Testis (tissue), 2 donors: ENCODE measurements at regions not wholly inside any gene's neighbourhood (a gene's known extent, or its start where the extent isn't known, plus 50 kb on each side); places are given as distances from the start of the nearest gene placed in this dataset.

Source experiments
- DNase-seq: peaks from one replicate; pipeline ENCODE4 v3.0.0-alpha.2; 2019
- H3K27ac ChIP-seq, 2 donors: fragments of 200-600 bp; sonication (generic); one replicate each; pipeline ENCODE4 v1.5.1; 2019
- H3K27me3 ChIP-seq: fragments of 200-600 bp; sonication (generic); one replicate; pipeline ENCODE4 v1.5.1; 2019
- H3K36me3 ChIP-seq: fragments of 200-600 bp; sonication (generic); one replicate; pipeline ENCODE4 v1.5.1; 2017; ENCODE audit warnings: low read depth; ENCODE audit errors: missing control alignments
- H3K4me1 ChIP-seq: fragments of 200-600 bp; sonication (generic); one replicate; pipeline ENCODE4 v1.5.1; 2019
- H3K4me3 ChIP-seq, 2 donors: fragments of 200-600 bp; sonication (generic); one replicate each; pipeline ENCODE4 v1.5.1; 2017 to 2019
- H3K9me3 ChIP-seq: fragments of 200-600 bp; sonication (generic); one replicate; pipeline ENCODE4 v1.5.1; 2017
- CTCF ChIP-seq, 3 experiments: fragments of 450-650 bp in 2 of 3; fragments of 200-600 bp in 1 of 3; sonication (generic) in 1 of 3; IDR thresholded peaks; one replicate each; pipeline ENCODE4 v1.5.1; 2016 to 2019; ENCODE audit warnings: antibody characterized with exemption in 3 of 3, mild to moderate bottlenecking in 2 of 3, moderate library complexity in 1 of 3
- POLR2A ChIP-seq: fragments of 450-650 bp; IDR thresholded peaks from one replicate; pipeline ENCODE4 v1.6.1; 2017; ENCODE audit warnings: antibody characterized with exemption, mild to moderate bottlenecking, moderate library complexity
- WGBS, 2 donors: methylation state at CpG; one replicate each; pipeline ENCODE4 v1.1.5; 2018; 5-methylcytosine and 5-hydroxymethylcytosine counted together
- intact Hi-C: fragments of 100-400 bp; cut with DNase I; formaldehyde crosslinking; loops from one replicate; pipeline ENCODE4 v1.15.1; 2023; ENCODE audit warnings: low total_unique reads

- intact Hi-C loops: no loop called here
- DNase-seq: no peak
- no peaks in the 10 kb centered on the region for H3K27me3 ChIP-seq
Observed at GRCh38 chr7:81244224-81244623, 325.4 kb upstream of the SEMA3C start.

GRCh38 chr7:81236560-81236959, 317.7 kb upstream of the SEMA3C start:
- Histone ChIP-seq H3K36me3 (no peaks in the 10 kb centered on the region), H3K4me1 (no peaks in the 10 kb centered on the region), H3K27ac (no peak overlapping the region), H3K4me3 (no peak overlapping the region), H3K27me3 (no peaks in the 10 kb centered on the region), H3K9me3 (no peaks in the 10 kb centered on the region)
- intact Hi-C loops: no loop called here
- TF ChIP-seq CTCF (IDR thresholded peaks at IDR 0.05): no peak
- no peak for TF ChIP-seq POLR2A
- WGBS, 2 donors: 87% methylated on average over 2 of the region's 2 CpGs
- no peak for DNase-seq

More at GRCh38 chr7:81244224-81244623, 325.4 kb upstream of the SEMA3C start:
- WGBS, 2 donors: 83 to 92% methylated on average over 3 of the region's 3 CpGs
- Histone ChIP-seq H3K4me1 (no peaks in the 10 kb centered on the region), H3K4me3 (no peak overlapping the region), H3K27ac (no peak overlapping the region), H3K36me3 (no peaks in the 10 kb centered on the region), H3K9me3 (no peaks in the 10 kb centered on the region)
- TF ChIP-seq CTCF (IDR thresholded peaks at IDR 0.05): no peak
- no peak for TF ChIP-seq POLR2A

- TF ChIP-seq POLR2A: no peak
- no peak for TF ChIP-seq CTCF (IDR thresholded peaks at IDR 0.05)
- Histone ChIP-seq H3K4me3 (no peak overlapping the region), H3K27me3 (no peaks in the 10 kb centered on the region), H3K27ac (no peak overlapping the region), H3K4me1 (no peaks in the 10 kb centered on the region), H3K36me3 (no peaks in the 10 kb centered on the region), H3K9me3 (no peaks in the 10 kb centered on the region)
- 67 to 74% methylated on average over 5 of the region's 5 CpGs for WGBS, 2 donors
- DNase-seq: no peak
- intact Hi-C loops: no loop called here
Observed at GRCh38 chr7:81235997-81236396, 317.1 kb upstream of the SEMA3C start.

- no peaks in the 10 kb centered on the region for H3K4me1 ChIP-seq
- no peak overlapping the region for H3K4me3 ChIP-seq
- TF ChIP-seq POLR2A (no peak), CTCF (IDR thresholded peaks at IDR 0.05) (no peak)
- H3K27ac ChIP-seq: no peak overlapping the region
- 73 to 77% methylated on average over 1 of the region's 1 CpG for WGBS, 2 donors
- no peaks in the 10 kb centered on the region for H3K9me3 ChIP-seq
- H3K36me3 ChIP-seq: no peaks in the 10 kb centered on the region
- intact Hi-C loops: no loop called here
- no peak for DNase-seq
- no peaks in the 10 kb centered on the region for H3K27me3 ChIP-seq
Observed at GRCh38 chr7:81234896-81235295, 316.0 kb upstream of the SEMA3C start.

- DNase-seq: no peak
- Histone ChIP-seq H3K4me3 (no peak overlapping the region), H3K9me3 (no peaks in the 10 kb centered on the region), H3K36me3 (no peaks in the 10 kb centered on the region), H3K27ac (no peak overlapping the region), H3K27me3 (no peaks in the 10 kb centered on the region), H3K4me1 (no peaks in the 10 kb centered on the region)
- 80 to 84% methylated on average over 11 of the region's 11 CpGs for WGBS, 2 donors
- TF ChIP-seq CTCF (IDR thresholded peaks at IDR 0.05) (no peak), POLR2A (no peak)
- intact Hi-C loops: no loop called here
Observed at GRCh38 chr7:81233208-81233940, 314.5 kb upstream of the SEMA3C start.
